ENCODE measurements at regions not wholly inside any gene's neighbourhood (a gene's known extent, or its start where the extent isn't known, plus 50 kb on each side); places are given as distances from the start of the nearest gene placed in this dataset.

GRCh38 chr20:39875492-39876110, 813.4 kb downstream of the MAFB start:
- H3K79me2 ChIP-seq (ENCODE audit: control insufficient read depth, low read length) = no peaks in the 10 kb centered on the region
- H3K27ac ChIP-seq (ENCODE audit: low read depth, low read length) = no peak overlapping the region
- H3F3A ChIP-seq (ENCODE audit: control insufficient read depth, insufficient read depth) = no peaks in the 10 kb centered on the region
- TF ChIP-seq CTCF (IDR thresholded peaks at IDR 0.05; ENCODE audit: low read depth, low read length, poor library complexity, severe bottlenecking) (no peak), EZH2phosphoT487 (IDR thresholded peaks at IDR 0.05; ENCODE audit: borderline replicate concordance, low read length) (no peak)
- no peaks in the 10 kb centered on the region for H3K9me3 ChIP-seq (ENCODE audit: control insufficient read depth, insufficient read depth, low read length)
- H3K4me2 ChIP-seq (ENCODE audit: low read length) = no peak overlapping the region
- H3K9me2 ChIP-seq (replicated peaks; ENCODE audit: control insufficient read depth, low read length) = no peaks in the 10 kb centered on the region
- no peak overlapping the region for H3K4me3 ChIP-seq (ENCODE audit: low read length)
- no peaks in the 10 kb centered on the region for H3K36me3 ChIP-seq (ENCODE audit: control insufficient read depth, low read length)
- no peaks in the 10 kb centered on the region for H3K27me3 ChIP-seq (ENCODE audit: control insufficient read depth, low read length)
- no peaks in the 10 kb centered on the region for H3K4me1 ChIP-seq (ENCODE audit: control insufficient read depth, low read length)
- H4K20me1 ChIP-seq (ENCODE audit: control insufficient read depth, insufficient read depth, low read depth, low read length) = no peaks in the 10 kb centered on the region

- no peaks in the 10 kb centered on the region for H3K9me2 ChIP-seq (replicated peaks; ENCODE audit: control insufficient read depth, low read length)
- H3F3A ChIP-seq (ENCODE audit: control insufficient read depth, insufficient read depth) = no peaks in the 10 kb centered on the region
- no peaks in the 10 kb centered on the region for H3K9me3 ChIP-seq (ENCODE audit: control insufficient read depth, insufficient read depth, low read length)
- TF ChIP-seq EZH2phosphoT487 (IDR thresholded peaks at IDR 0.05; ENCODE audit: borderline replicate concordance, low read length) (no peak), CTCF (IDR thresholded peaks at IDR 0.05; ENCODE audit: low read depth, low read length, poor library complexity, severe bottlenecking) (peak; percentile 83)
- H3K27me3 ChIP-seq (ENCODE audit: control insufficient read depth, low read length) = no peaks in the 10 kb centered on the region
- H3K4me3 ChIP-seq (ENCODE audit: low read length) = no peak overlapping the region
- H3K4me2 ChIP-seq (ENCODE audit: low read length) = no peak overlapping the region
- H3K36me3 ChIP-seq (ENCODE audit: control insufficient read depth, low read length) = no peaks in the 10 kb centered on the region
- H3K79me2 ChIP-seq (ENCODE audit: control insufficient read depth, low read length) = no peaks in the 10 kb centered on the region
- no peaks in the 10 kb centered on the region for H3K4me1 ChIP-seq (ENCODE audit: control insufficient read depth, low read length)
- no peaks in the 10 kb centered on the region for H4K20me1 ChIP-seq (ENCODE audit: control insufficient read depth, insufficient read depth, low read depth, low read length)
- no peak overlapping the region for H3K27ac ChIP-seq (ENCODE audit: low read depth, low read length)
Measured at GRCh38 chr20:39874049-39874893, 814.8 kb downstream of the MAFB start.

GRCh38 chr20:39873286-39873685, 815.8 kb downstream of the MAFB start:
- Histone ChIP-seq H3K4me2 (ENCODE audit: low read length) (no peak overlapping the region), H4K20me1 (ENCODE audit: control insufficient read depth, insufficient read depth, low read depth, low read length) (no peaks in the 10 kb centered on the region)

More at GRCh38 chr20:39873286-39873685, 815.8 kb downstream of the MAFB start:
- Histone ChIP-seq H3K4me3 (ENCODE audit: low read length) (no peak overlapping the region), H3K4me1 (ENCODE audit: control insufficient read depth, low read length) (no peaks in the 10 kb centered on the region), H3K9me3 (ENCODE audit: control insufficient read depth, insufficient read depth, low read length) (no peaks in the 10 kb centered on the region), H3K9me2 (replicated peaks; ENCODE audit: control insufficient read depth, low read length) (no peaks in the 10 kb centered on the region), H3K79me2 (ENCODE audit: control insufficient read depth, low read length) (no peaks in the 10 kb centered on the region), H3K36me3 (ENCODE audit: control insufficient read depth, low read length) (no peaks in the 10 kb centered on the region), H3K27ac (ENCODE audit: low read depth, low read length) (no peak overlapping the region), H3F3A (ENCODE audit: control insufficient read depth, insufficient read depth) (no peaks in the 10 kb centered on the region), H3K27me3 (ENCODE audit: control insufficient read depth, low read length) (no peaks in the 10 kb centered on the region)
- TF ChIP-seq EZH2phosphoT487 (IDR thresholded peaks at IDR 0.05; ENCODE audit: borderline replicate concordance, low read length) = no peak
- no peak for TF ChIP-seq CTCF (IDR thresholded peaks at IDR 0.05; ENCODE audit: low read depth, low read length, poor library complexity, severe bottlenecking)

Data from DOHH2 (cell line).